Skeletal muscle tissue (tissue), 3 donors: ENCODE measurements at regions not wholly inside any gene's neighbourhood (a gene's known extent, or its start where the extent isn't known, plus 50 kb on each side); places are given as distances from the start of the nearest gene placed in this dataset.
"Not testable (repeated sequence)": the region's sequence is repeated elsewhere in the genome, so short reads cannot be mapped to it uniquely, and the experiment has no call there.

Experiments
- H3K27ac ChIP-seq: one replicate; pipeline ENCODE4 v1.7.0; 2013; ENCODE audit warnings: mild to moderate bottlenecking, low read depth, low read length, inconsistent platforms
- H3K27me3 ChIP-seq, 3 donors: one replicate each; pipeline ENCODE4 v1.7.0; 2013; ENCODE audit warnings: low read length in 3 of 3; ENCODE audit not compliant: control insufficient read depth in 3 of 3, insufficient read depth in 3 of 3
- H3K36me3 ChIP-seq, 3 donors: one replicate each; pipeline ENCODE4 v1.7.0; 2013; ENCODE audit warnings: low read length in 3 of 3; ENCODE audit not compliant: control insufficient read depth in 3 of 3, insufficient read depth in 3 of 3
- H3K4me1 ChIP-seq, 3 donors: one replicate each; pipeline ENCODE4 v1.7.0; 2013; ENCODE audit warnings: low read length in 3 of 3, mild to moderate bottlenecking in 3 of 3; ENCODE audit not compliant: control insufficient read depth in 3 of 3, insufficient read depth in 3 of 3
- H3K4me3 ChIP-seq, 3 donors: one replicate each; pipeline ENCODE4 v1.7.0; 2013; ENCODE audit warnings: low read length in 3 of 3
- H3K9ac ChIP-seq, 3 donors: one replicate each; pipeline ENCODE4 v1.7.0; 2013; ENCODE audit warnings: low read length in 3 of 3, mild to moderate bottlenecking in 3 of 3, moderate library complexity in 2 of 3, low read depth in 1 of 3
- H3K9me3 ChIP-seq, 3 donors: one replicate each; pipeline ENCODE4 v1.7.0; 2013; ENCODE audit warnings: low read length in 3 of 3; ENCODE audit not compliant: control insufficient read depth in 3 of 3
- donor health status: Osteomylitis.

DNA sequence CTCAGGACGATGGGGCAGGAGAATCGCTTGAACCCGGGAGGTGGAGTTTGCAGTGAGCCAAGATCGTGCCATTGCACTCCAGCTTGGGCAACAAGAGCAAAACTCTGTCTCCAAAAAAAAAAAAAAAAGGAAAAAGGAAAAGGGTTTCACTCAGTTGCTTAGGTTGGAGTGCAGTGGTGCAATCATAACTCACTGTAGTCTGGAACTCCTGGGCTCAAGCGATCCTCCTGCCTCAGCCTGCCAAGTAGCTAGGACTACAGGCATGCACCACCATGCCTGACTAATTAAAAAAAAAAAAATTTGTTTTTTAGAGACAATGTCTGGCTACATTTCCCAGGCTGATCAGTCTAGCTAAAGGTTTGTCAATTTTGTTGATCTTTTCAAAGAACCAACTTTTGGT lies 76.7 kb downstream of the TMEM270 start:
- not testable (repeated sequence) for H3K4me3 ChIP-seq, H3K4me1 ChIP-seq, H3K27ac ChIP-seq, H3K9me3 ChIP-seq, H3K9ac ChIP-seq, H3K36me3 ChIP-seq, H3K27me3 ChIP-seq

DNA sequence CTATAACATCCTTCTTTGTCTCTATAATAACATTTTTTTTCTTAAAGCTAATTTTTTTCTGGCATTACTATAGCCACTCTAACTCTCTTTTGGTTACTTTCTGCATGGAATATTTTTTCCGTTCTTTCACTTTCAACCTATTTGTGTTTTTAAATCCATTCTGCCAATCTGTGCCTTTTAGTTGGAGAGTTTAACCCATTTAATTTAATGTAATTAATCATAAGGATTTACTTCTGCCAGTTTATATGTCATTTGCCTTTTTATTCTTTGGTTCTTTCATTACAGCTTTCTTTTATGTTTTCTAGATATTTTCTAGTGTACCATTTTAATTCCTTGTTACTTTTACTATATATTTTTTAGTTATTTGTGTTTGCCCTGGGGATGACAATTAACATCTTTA lies 78.6 kb downstream of the TMEM270 start:
- no peak overlapping the region for H3K4me3 ChIP-seq
- no peak overlapping the region for H3K27ac ChIP-seq
- H3K27me3 ChIP-seq: no peaks in the 10 kb centered on the region
- no peaks in the 10 kb centered on the region for H3K9me3 ChIP-seq
- H3K36me3 ChIP-seq: no peaks in the 10 kb centered on the region
- H3K4me1 ChIP-seq: peaks cover 0 to 3% (median 0%) of the 10 kb centered on the region in 3 donors
- H3K9ac ChIP-seq: no peak overlapping the region

DNA sequence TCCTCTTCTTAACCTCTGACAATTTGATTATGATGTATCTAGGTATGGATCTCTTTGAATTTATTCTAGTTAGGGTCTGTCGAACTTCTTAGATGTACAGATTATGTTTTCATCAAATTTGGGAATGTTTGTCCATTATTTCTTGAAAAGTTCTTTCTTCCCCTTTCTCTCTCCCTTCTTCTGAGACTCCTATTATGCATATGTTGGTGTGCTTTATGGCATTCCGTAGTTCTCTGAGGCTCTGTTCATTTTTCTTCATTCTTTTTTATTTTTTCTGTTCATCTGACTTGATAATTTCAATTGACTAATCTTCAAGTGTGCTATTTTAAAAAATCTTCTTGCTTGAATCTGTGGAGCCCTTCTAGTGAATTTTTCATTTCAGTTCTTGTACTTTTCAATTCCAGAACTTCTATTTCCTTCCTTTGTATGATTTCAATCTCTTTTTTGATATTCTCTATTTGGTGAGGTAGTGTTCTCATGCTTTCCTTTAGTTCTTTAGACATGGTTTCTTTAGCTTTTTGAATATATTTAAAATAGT lies 79.8 kb downstream of the TMEM270 start:
- Histone ChIP-seq H3K4me1 (peaks cover 0 to 3% (median 0%) of the 10 kb centered on the region in 3 donors), H3K27ac (no peak overlapping the region), H3K36me3 (no peaks in the 10 kb centered on the region), H3K4me3 (no peak overlapping the region), H3K9ac (no peak overlapping the region), H3K9me3 (peaks cover 0 to 2% (median 0%) of the 10 kb centered on the region in 3 donors), H3K27me3 (no peaks in the 10 kb centered on the region)

DNA sequence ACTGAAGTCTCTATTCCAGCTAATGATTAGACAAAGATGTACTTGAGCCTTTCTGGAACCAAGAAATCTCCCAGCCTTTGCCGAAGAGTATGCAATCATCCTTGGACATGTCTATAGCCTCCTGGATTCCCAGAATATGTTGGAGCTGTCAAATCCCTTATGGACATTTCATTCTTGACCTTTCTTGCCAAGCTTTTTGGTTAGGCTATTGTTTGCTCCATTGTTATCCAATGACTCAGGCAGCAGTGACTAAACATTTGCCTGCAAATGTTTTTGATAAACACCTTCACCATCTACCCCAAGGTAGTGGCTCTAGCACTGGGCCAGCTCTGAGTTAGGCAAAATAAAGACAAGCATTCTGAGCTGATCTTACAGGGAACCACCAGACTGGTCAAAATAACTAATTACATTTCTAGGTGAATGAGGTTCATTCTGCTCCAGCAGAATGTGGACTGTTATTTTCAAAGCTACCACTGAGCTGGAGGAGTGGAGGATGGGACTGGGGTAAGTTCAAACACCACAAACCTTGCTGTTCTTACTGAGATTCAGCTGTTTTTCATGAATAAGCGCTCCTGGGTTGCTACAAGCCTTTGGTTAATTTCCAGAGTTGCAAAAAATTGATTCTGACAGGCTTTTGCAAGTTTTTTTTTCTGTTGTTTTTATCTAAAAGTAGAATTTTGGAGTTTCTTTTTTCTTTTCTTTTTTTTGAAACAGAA lies 81.0 kb downstream of the TMEM270 start:
- Histone ChIP-seq H3K4me3 (no peak overlapping the region), H3K9ac (no peak overlapping the region), H3K27ac (peak overlapping the region; percentile 32), H3K4me1 (peaks cover 0 to 3% (median 0%) of the 10 kb centered on the region in 3 donors), H3K27me3 (no peaks in the 10 kb centered on the region), H3K36me3 (no peaks in the 10 kb centered on the region), H3K9me3 (peaks cover 0 to 2% (median 0%) of the 10 kb centered on the region in 3 donors)

DNA sequence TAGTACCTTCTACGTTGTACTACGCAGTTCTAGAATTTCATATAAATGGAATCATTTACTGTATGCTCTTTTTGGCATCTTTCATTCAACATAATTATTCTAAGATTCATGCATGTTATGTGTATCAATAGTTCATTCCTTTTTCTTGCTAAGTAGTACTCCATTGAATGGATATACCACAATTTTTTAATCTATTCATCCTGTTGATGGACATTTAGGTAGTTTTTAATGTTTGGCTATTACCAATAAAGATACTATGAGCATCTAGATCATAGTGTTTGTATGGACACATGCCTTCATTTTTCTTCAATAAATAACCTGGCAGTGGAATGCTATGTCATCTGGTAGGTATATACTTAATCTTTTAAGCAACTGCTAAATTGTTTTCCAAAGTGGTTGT lies 83.0 kb upstream of the ELN start:
- H3K4me1 ChIP-seq: peaks cover 0 to 3% (median 0%) of the 10 kb centered on the region in 3 donors
- no peak overlapping the region for H3K27ac ChIP-seq
- H3K27me3 ChIP-seq: no peaks in the 10 kb centered on the region
- peaks cover 0 to 2% (median 0%) of the 10 kb centered on the region in 3 donors for H3K9me3 ChIP-seq
- no peak overlapping the region for H3K9ac ChIP-seq
- no peaks in the 10 kb centered on the region for H3K36me3 ChIP-seq
- H3K4me3 ChIP-seq: no peak overlapping the region

DNA sequence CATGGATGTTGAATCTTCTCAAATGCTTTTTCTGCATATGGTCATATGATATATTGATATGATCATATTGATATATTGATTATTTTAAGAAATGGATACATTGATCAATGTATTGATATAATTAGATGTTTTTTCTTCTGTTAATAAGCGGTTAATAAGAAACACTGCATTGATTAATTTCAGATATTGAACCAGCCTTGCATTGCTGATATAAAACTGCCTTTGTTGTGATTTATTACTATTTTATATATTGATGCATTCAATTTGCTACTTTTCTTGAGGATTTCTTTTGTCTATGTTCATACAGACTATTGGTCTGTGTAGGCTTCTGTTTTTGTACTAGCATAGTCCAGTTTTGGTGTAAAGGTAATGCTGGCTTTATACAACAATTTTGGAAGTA lies 79.7 kb upstream of the ELN start:
- Histone ChIP-seq H3K27ac (no peak overlapping the region), H3K4me3 (no peak overlapping the region), H3K4me1 (no peaks in the 10 kb centered on the region), H3K27me3 (no peaks in the 10 kb centered on the region), H3K36me3 (no peaks in the 10 kb centered on the region), H3K9me3 (peaks cover 0 to 2% (median 0%) of the 10 kb centered on the region in 3 donors), H3K9ac (no peak overlapping the region)

DNA sequence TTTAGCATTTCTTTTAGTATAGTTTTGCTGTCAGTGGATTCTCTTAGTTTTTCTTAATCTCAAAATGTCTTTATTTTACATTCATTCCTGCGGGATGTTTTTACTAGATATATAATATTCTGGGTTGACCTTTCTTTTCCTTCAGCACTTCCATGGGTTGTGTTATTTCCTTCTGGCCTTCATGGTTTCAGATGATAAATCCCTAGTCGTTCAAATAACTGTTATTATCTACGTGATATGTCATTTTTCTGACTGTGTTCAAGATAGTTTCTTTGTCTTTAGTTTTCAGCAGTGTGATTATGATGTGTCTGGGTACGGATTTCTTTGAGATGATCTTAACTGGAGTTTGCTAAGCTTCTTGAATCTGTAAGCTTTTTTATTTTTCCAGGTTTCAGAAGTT lies 75.7 kb upstream of the ELN start:
- Histone ChIP-seq H3K4me3 (no peak overlapping the region), H3K4me1 (no peaks in the 10 kb centered on the region), H3K27ac (no peak overlapping the region), H3K9me3 (no peaks in the 10 kb centered on the region), H3K36me3 (no peaks in the 10 kb centered on the region), H3K9ac (no peak overlapping the region), H3K27me3 (no peaks in the 10 kb centered on the region)

DNA sequence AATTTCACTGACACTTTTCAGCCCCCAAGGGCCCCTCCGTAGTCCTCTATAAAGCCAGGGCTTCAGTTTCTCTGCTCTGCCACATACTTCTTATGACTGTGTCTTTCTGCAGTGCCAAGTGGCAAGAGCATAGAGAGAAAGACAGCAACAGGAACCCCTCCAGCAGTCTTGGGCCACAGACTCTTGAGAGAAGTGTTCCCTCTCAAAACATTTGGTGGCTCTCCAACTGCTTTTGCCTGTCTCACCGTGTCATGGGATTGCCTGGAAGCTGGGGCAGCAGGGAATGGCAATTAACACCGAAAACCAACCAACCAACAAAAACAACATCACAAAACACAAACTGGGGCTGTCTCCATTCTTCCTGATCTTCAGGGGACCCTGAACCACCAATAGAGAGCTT lies 73.8 kb upstream of the ELN start:
- no peak overlapping the region for H3K9ac ChIP-seq
- H3K36me3 ChIP-seq: no peaks in the 10 kb centered on the region

DNA sequence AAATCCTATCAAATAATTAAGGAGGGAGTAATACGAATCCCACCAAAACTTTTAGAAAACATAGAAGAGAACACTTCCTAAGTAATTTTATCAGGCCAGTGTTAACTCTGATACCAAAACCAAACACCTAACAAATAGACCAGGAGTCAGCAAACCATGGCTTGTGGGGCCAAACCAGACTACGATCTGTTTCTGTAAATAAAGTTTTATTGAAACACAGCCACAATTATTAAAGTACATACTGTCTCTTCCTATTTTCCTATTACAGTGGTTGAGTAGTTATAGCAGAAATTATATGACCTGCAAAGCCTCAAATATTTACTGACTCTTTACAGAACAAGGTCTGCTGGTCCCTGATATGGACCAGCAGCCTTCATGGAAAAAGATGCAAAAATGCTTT lies 73.1 kb upstream of the ELN start:
- H3K4me1 ChIP-seq: no peaks in the 10 kb centered on the region
- no peaks in the 10 kb centered on the region for H3K9me3 ChIP-seq
- no peak overlapping the region for H3K4me3 ChIP-seq
- no peak overlapping the region for H3K9ac ChIP-seq
- H3K27ac ChIP-seq: no peak overlapping the region
- H3K27me3 ChIP-seq: no peaks in the 10 kb centered on the region
- no peaks in the 10 kb centered on the region for H3K36me3 ChIP-seq

More for the DNA sequence above, 73.8 kb upstream of the ELN start:
- Histone ChIP-seq H3K27ac (no peak overlapping the region), H3K27me3 (no peaks in the 10 kb centered on the region), H3K9me3 (no peaks in the 10 kb centered on the region), H3K4me1 (no peaks in the 10 kb centered on the region), H3K4me3 (no peak overlapping the region)

DNA sequence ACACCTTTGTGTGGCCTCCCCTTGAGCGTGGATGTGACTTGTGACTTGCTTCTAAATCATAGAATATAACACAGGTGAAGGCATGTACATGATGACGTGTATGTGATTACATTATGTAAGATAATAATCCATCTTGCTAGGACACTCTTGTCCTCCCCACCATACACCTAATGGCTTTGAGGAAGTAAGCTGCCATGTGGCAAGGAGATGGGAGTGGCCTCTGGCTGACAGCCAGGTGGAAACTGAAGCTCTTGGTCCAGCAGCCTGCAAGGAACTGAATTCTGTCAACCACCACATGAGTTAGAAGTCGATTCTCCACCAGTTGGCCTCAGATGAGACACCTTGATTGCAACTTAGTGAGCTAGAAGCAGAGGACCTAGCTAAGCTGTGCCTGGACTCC lies 67.4 kb upstream of the ELN start:
- Histone ChIP-seq H3K9me3 (peaks cover 0 to 2% (median 0%) of the 10 kb centered on the region in 3 donors), H3K4me3 (no peak overlapping the region), H3K36me3 (no peaks in the 10 kb centered on the region), H3K27ac (no peak overlapping the region), H3K9ac (no peak overlapping the region), H3K27me3 (no peaks in the 10 kb centered on the region), H3K4me1 (no peaks in the 10 kb centered on the region)
